NK-92 treated with Interleukin-12 subunit alpha and Interleukin-12 subunit beta, amount 100 ng/mL, for 24 hours (cell line): ENCODE measurements at regions not wholly inside any gene's neighbourhood (a gene's known extent, or its start where the extent isn't known, plus 50 kb on each side); places are given as distances from the start of the nearest gene placed in this dataset.
"Not testable (repeated sequence)": the region's sequence is repeated elsewhere in the genome, so short reads cannot be mapped to it uniquely, and the experiment has no call there.

Source experiments
- DNase-seq: peaks from one replicate; lab custom pipeline; 2025; lab: John Stamatoyannopoulos, UW

DNA sequence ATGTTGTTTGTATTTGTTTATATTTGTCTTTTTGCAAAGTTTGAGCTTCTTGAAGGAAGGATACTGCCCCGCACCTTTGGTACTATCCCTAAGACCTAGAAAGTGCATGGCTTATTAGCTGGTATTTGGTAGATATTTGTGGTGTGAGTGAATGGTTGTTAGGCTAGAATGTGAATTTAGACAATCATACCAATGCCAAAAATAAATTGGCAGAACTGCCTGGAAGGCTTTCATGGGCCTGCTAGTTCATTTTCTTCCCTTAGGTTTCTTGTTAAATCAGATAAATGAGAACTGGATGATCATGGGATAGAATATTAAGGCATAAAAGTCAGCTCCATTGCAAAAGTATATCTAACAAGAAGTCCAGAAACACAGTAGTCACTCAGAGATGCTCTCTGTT is 147.5 kb upstream of the TSLP start:
- DNase-seq, result no peak

DNA sequence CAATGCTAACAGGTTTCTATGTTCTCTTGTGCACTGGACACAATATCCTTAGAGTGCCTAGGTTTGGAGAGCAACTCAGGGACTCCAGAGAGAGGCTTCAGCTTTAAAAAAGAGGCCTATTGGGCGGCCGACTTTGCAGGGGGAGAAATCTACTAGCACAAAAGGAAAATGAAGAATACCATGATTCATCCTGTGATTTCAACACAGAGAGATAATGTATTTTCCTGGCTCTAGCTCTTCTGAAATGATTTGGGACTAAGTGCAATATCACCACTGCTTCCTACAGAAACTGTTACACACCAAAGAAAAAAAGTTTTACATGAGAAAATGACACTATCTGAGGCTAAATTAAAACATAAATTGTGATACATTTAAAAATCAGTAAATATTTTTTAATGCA is 146.1 kb upstream of the TSLP start:
- DNase-seq, result no peak

DNA sequence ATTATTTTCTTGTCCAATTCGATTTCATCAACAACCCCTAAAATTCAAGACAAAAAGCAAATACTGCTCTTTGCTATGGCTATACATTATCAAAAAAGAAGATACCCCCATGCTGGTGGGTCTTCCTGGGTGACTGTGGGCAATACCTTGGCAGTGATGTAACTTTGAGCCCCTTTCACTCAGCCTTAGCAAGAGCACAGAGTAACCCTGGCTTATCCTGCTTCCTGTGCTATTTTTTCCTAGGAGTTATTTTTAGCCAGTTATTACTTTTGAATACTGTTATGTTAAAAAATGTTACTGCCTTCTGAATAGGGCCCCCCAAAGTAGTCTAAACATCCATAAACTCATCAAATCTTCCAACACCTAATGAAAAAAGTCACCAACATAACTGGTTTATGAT is 145.6 kb upstream of the TSLP start:
- DNase-seq, result no peak

DNA sequence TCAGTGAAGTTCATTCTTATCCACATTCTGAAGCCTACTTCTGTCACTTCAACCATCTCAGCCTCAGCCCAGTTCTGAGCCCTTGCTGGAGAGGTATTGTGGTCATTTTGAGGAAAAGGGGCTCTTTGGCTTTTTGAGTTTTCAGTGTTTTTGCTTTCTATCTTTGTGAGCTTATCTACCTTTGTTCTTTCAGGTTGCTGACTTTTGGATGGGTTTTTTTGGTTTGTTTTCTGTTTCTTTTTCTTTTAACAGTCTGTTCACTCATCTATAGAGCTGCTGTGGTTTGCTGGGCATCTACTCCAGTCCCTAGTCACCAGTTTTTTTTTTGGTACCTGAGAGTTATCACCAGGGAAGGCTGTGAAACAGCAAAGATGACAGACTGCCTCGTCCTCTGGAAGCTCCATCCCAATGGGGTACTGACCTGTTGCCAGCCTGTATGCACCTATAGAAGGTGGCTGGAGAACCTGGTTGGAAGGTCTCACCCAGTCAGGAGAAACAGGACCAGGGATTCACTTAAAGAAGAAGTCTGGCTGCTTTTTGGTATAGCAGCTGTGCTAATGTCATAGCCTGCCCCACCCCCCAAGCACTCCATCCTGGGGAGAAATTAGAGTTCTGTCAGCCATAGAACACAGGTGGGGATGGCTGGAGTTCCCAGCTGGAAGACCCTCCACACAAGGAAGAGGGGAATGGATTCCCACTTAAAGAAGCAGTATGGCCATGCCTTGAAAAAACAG is 138.6 kb upstream of the TSLP start:
- no peak for DNase-seq

DNA sequence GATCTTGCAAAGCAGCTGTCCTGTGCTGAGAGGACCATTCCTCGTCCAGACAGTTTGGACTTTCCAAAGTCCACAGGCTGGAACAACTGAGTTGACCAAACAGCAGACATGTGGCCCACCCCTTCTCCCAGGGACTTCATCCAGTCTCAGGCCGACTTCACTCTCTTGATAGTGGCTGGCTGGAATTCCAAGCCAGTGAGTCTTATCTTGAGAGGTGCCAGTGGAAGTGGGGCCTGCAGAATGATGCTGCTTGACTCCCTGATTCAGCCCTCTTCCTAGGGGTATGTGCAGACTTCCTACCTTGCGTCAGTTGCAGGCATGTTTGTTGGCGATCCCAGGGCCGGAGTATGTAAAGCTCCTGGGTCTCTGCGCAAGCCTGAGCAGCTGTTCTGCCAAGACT is 131.4 kb upstream of the TSLP start:
- no peak for DNase-seq

DNA sequence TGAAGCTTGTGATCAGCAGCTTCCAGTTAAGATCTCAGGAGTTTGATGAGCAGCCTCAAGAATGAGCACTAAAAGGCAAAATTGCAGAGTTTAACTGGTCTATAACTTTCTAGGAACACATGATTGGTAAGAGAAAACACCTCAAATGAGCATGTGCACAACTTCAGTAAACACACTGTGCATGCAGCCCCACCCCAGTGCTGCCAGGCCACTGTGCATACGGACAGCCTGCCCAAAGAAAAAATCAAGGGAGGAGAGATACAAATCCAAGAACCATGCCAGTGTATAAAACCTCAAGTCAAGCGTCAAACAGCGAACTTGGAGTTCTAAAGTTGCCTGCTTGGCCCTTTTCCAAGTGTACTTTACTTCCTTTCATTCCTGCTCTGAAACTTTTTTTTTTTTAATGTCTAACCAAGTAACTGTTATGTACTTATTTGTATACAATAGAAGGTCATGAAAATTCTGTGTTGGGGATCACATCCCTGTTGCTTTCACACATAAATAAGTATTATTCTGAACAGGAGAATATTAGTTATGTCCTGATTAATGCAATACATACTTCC is 125.6 kb upstream of the TSLP start:
- no peak for DNase-seq

DNA sequence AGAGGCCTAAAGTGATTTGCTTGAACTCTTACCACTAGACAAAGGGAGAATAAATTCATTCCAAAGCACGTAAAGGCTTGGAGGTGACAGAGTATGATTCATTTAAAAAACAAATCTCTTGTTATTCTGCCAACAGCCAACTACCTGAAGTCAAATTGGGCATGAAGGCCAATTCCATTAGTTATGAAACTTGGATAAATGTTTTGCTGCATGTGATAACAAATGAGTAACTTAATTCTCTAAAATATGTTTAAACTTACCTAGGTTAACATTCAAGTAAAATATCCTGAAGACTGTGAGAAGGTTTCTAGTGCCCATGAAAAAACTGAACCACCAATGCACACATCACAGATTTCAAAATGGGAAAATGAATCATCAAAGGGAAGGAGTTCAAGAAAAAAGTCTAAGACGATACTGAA is 120.1 kb upstream of the TSLP start:
- DNase-seq, result no peak

DNA sequence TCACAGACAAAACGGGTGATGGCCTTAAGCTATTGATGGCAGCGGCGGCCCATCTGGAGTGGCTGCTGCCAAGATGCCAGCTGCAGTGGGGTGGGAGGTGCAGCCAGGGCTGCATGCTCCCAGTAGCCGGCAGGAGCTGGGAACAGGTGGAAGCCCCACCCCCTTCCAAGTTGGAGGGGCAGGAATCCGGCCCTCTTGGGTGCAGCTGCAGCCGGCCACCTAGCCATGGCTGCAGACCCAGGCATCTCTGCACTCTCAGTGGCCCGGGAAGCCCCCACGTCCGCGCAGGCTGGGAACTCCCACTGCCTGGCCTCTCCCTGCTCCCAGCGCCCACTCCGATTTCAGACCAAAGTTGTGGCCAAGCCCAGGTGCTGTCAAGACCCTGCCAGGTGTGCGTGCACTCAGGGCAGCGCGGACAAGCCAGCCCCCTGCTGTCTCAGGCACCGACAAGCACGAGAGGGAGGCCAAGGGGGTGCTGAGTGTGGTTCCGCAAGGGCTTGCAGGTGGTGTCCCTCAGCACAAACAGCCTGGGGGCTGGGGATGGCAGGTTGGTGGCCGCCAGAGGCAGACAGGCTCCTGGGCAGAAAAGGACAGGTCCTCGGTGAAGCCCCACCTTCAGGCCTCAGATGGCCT is 115.1 kb upstream of the TSLP start:
- DNase-seq, result no peak

DNA sequence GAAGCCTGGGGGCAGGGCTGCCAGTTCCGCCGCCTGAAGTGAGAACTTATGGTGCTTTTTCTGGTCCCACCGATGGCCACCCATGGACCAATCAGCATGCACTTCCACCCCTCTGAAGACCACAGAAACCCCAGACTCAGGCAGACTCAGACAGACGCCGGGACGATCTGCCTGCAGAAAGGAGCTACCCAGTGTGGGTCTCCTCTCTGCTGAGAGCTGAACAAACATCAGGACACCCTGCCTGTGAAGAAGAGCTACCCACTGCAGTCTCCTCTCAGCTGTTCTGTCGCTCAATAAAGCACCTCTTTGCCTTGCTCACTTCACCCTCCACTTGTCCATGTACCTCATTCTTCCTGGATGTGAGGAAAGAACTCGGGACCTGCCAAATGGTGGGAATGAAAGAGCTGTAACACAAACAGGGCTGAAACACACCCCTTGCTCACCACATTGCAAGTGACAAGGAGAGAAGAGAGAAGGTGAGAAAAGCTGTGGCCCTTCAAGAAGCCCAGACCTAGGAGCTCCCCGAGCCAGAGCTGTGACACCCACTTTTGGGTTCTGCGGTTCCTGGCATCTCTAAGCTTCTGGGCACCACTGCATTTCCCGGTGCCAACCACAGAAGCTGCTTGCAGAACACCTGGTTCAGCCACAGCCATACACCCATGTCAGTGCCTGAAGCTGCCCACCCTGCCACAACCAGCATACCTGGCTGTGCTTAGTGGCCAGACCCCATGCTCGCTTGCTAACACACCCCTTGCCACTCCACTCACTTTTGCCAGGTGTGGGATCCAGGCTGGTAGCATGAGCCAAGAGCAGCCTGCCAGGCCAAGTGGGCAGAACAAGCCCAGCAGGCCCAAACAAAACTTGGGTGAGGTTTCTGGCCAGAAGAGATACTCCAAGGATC is 114.3 kb upstream of the TSLP start:
- DNase-seq, result no peak

DNA sequence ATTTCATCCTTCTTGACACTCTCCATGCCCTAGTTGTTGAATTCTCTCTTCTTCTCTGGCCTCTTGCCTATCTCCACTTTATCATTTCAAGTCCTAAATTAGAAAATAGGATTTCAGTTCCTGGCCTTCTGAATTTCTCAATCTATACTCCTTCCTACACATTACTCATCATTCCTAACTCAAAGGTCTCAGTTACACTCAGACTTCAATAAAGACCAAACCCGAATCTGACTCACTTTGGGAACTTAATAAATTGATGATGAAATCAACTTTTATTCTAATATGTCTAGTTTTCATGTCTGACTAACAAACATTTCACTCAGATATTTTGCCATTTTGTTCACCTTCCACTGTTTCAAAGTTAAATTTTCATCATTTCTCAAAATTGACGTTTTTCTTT is 113.6 kb upstream of the TSLP start:
- no peak for DNase-seq

DNA sequence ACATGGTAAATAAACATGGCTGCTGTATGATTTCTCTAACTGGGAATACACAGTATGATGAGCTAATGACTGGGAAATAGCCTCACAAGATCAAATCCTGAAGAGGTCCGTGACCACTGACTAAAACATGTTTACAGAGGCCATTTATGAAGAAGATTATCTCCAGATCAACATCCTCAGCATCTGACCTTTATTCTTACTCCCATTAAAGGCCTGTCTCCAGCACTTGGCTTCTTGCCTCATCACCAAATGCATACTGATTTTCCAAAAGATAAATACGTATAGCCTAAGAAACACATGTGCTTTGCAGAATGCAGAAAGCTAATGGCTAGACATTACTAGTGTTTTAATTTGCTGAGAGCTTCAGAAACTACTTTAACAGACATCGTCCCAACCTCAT is 108.0 kb upstream of the TSLP start:
- DNase-seq, result no peak

DNA sequence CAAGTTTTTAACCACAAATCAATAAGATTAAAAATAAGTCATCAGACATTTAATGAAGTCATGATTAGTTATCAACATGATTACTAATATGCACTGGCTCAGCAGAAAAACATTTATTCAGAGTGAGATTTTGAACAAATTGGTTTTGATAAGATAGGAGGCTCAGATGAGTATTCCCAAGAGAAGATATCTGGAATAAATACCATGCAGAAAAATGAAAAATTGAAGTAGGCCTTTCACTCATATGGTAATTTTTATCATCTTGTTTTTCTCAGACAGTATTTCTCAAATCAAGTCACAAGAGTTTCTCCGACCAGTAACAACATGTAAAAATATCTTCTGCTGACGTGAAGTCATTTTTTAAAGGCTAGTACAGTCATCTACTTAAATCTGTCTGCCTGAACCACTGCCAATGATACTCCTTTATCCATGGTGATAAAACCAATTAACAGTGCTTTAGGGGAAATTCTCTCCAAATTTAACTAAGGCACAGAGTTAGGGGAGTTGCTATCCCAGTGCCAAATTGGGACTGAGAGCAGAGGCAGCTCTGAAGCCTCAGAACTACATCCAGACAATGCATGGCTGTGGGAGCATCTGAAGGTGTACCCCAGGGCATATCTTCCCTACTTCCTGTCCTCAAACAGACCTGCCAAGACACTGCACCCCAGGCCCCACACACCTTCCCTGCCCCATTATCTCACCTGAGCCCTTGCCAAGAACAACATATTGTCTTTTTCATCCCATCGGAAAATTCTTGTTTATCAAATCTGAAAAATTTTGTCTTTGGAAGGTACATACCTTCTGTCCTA is 105.5 kb upstream of the TSLP start:
- no peak for DNase-seq

DNA sequence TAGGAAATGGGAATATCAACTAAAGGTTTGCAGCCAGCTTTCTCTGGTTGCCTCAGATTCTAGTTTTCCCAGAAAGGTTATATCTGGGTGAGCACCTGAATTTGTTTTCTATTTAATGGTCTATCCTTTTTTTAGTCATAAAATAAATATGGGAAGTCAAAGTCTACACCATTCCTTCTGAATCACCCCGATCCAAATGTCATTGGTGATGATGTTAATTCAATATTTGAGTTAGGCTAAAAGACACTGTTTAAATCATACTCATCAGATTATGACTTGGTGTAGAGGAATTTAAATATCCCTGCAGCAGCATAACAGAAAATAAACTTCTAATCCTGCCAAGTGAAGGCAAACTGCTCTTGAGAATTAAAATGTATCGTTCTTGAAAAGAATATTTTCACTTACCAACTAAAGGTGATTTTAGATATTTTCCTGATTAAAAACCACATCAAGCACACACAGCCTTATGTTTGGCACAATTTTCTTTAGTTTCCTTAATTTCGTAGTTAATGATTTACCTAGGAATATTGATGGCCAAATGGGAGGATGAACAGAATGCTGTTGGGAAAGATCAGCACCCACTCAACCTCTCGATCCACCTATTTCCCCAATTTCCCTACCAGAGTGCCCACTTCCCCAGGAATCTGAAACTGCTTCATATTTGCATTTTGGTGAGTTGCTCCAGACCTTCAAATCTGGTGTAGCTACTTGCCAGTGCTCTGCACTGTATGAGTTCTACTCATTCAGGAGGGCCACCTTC is 103.1 kb upstream of the TSLP start:
- no peak for DNase-seq

DNA sequence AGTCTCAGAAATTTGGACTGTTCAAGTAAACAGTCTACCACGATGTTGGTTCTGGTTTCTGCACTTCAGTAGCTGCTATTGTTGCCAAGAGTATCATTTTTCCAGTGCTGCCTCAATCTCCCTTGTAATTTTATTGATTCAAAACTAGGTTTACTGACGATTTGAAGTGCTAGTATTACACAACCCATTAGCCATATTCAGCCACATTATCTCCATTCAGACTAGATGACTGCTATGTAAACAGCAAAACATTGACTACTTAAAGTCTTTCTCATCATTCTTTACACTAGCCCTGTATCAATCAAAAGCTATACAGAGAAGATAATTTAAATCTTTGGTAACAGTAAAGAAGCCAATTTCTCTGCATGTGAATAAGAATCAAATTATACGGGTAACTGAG is 102.0 kb upstream of the TSLP start:
- no peak for DNase-seq

DNA sequence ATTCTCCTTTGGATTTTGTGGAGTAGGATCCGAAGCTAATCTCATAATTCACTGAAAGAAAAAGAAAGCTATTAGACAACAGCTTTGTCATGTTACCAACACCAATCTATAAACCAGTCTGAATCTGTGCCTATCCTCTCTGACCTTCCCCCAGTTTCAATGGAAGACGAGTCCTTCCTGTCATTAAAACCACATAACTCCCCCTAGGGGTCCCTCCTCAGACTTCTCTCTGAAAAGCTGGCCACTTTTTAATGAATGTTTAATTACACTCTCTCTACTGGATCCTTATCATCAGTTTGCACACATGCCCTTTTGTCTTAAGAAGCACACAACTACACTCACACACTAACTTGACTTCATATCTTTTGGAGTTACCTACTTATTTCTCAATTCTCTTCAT is 98.0 kb upstream of the TSLP start:
- no peak for DNase-seq

DNA sequence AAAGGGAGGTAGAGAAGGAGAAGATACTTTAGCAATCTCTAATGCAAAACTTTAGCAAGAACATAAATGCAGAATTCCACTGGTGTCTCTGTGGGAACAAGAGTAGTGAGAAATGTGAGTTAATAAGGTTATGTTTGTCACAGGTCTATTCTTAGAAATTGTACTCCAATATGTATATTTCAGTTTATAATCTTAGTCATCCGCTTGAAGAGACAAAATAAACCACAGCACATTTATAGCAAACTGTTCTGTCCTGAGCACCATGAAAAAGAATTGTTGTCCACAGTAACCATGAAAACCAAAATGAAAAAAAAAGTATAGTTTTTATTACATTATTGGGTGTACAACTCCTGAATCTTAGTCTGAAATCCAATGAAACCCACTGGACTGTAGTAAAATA is 93.6 kb upstream of the TSLP start:
- DNase-seq, result no peak

DNA sequence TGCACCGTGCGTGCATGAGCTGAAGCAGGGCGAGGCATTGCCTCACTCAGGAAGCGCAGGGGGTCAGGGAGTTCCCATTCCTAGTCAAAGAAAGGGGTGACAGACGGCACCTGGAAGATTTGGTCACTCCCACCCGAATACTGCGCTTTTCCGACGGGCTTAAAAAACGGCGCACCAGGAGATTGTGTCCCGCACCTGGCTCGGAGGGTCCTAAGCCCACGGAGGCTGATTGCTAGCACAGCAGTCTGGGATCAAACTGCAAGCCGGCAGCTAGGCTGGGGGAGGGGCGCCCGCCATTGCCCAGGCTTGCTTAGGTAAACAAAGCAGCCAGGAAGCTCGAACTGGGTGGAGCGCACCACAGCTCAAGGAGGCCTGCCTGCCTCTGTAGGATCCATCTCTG is 85.6 kb upstream of the TSLP start:
- not testable (repeated sequence) for DNase-seq

DNA sequence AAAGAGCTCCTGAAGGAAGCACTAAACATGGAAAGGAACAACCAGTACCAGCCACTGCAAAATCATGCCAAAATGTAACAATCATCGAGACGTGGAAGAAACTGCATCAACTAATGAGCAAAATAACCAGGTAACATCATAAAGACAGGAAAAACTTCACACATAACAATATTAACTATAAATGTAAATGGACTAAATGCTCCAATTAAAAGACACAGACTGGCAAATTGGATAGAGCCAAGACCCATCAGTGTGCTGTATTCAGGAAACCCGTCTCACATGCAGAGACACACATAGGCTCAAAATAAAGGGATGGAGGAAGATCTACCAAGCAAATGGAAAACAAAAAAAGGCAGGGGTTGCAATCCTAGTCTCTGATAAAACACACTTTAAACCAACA is 83.9 kb upstream of the TSLP start:
- DNase-seq, result not testable (repeated sequence)

DNA sequence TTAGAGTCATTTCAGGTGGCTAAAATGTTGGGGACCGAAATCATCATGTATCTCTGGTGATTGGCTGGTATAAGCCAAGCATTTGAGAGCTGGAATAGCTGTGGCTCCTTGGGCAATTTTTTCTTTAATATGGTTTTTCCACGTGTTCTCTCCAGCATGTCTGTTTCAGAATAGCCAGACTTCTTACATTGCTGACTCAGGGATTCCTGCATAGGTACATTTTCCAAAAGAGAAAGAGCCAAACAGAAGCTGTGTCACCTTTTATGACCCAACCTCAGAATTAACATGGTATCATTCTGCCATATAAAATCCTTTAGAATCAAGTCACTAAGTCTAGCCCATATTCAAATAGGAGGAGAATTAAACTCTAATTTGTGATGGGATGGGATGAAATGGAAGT is 74.8 kb upstream of the TSLP start:
- no peak for DNase-seq

DNA sequence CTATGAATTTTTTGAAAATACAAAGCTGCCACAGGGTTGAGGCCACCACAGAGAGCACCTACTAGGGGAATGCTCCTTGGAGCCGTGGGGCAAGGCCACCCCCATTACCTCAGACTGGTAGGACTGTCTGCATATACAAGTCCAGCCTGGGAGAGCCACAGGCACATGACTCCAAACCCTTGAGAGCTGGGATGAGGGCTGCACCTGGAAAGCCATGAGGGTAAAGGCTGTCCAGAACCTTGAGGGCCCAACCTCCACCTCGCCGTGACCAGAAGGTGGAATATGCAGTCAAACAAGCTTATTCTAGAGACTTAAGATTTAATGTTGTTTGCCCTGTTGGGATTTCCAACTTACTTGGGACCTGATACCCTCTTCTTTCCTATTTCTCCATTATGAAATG is 69.5 kb upstream of the TSLP start:
- DNase-seq, result no peak

DNA sequence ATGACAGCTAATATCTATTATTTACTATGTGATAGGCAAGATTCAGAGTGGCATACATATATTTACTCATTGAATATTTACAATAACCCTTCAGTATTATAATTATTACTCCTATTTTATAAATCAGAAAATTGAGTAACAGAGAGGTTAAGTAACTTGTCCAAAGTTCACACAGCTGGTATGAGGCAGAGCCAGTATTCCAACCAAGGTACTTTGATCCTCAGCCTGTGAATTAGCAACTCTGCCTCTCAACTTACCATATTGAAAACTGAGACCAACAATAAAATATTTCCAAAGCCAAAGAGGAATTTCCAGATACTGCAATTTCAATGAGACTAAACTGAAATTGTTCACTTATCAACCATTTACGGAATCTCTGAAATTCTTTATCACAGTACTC is 67.9 kb upstream of the TSLP start:
- no peak for DNase-seq
